Cardiac fibroblast (primary cell): ENCODE measurements at regions not wholly inside any gene's neighbourhood (a gene's known extent, or its start where the extent isn't known, plus 50 kb on each side); places are given as distances from the start of the nearest gene placed in this dataset.
A peak's percentile ranks its signal among the peaks of the same experiment; 100 is the strongest.

Source experiments
- DNase-seq, 2 donors: peaks; one replicate each; pipeline versions ENCODE4 v3.0.0 to v3.0.0-alpha.2; 2010; ENCODE audit warnings: low read depth in 2 of 2
- H3K4me3 ChIP-seq, 2 donors: replicated peaks in 1 of 2; 1 replicate in 1 of 2; 2 replicates in 1 of 2; pipeline ENCODE4 v1.5.1; 2011; ENCODE audit warnings: low read depth in 2 of 2, low read length in 2 of 2, mild to moderate bottlenecking in 2 of 2, moderate library complexity in 1 of 2
- CTCF ChIP-seq: IDR thresholded peaks from one replicate; pipeline ENCODE4 v1.5.1; 2011; ENCODE audit warnings: low read depth, mild to moderate bottlenecking, low read length, inconsistent platforms

- no peak overlapping the region for H3K4me3 ChIP-seq
- TF ChIP-seq CTCF, result no peak
- no peak for DNase-seq
Measured at GRCh38 chr11:128262463-128263345, 324.7 kb downstream of the ETS1 start.

DNA sequence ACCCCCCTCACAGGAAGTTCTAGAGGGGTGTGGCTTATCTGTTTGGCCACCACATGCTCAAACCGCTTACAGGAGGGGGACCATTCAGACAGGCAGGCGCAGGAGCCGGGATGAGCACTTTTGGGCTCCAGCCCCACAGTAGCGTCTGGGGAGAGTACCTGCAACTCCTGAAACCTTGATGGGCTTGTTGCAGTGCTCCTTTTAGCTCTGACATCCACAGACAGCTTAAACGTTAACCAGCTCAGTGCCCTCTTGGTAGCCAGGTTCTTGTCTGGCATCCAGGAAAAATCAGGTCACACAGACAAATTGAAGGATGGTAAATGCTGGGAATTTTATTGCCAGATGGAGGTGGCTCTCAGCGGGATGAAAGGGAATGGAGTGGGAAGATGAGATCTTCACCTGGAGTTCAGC is 326.3 kb downstream of the ETS1 start:
- DNase-seq, result no peak
- no peak overlapping the region for H3K4me3 ChIP-seq
- no peak for TF ChIP-seq CTCF

GRCh38 chr11:128260398-128260797 is 327.0 kb downstream of the ETS1 start:
- H3K4me3 ChIP-seq, result no peak overlapping the region
- no peak for TF ChIP-seq CTCF
- DNase-seq, result peak in 1 of 2 donors; percentile 8

- no peak overlapping the region for H3K4me3 ChIP-seq
- TF ChIP-seq CTCF, result no peak
- DNase-seq, result no peak
Measured at GRCh38 chr11:128259816-128260215, 327.5 kb downstream of the ETS1 start.

- H3K4me3 ChIP-seq, result no peak overlapping the region
- DNase-seq, result no peak
- no peak for TF ChIP-seq CTCF
Measured at GRCh38 chr11:128254941-128255340, 332.4 kb downstream of the ETS1 start.

GRCh38 chr11:128251140-128251539 is 336.2 kb downstream of the ETS1 start:
- no peak for TF ChIP-seq CTCF
- DNase-seq, result peak; percentile 55 to 57

More at GRCh38 chr11:128251140-128251539, 336.2 kb downstream of the ETS1 start:
- no peak overlapping the region for H3K4me3 ChIP-seq
